ENCODE measurements at regions not wholly inside any gene's neighbourhood (a gene's known extent, or its start where the extent isn't known, plus 50 kb on each side); places are given as distances from the start of the nearest gene placed in this dataset.

DNA sequence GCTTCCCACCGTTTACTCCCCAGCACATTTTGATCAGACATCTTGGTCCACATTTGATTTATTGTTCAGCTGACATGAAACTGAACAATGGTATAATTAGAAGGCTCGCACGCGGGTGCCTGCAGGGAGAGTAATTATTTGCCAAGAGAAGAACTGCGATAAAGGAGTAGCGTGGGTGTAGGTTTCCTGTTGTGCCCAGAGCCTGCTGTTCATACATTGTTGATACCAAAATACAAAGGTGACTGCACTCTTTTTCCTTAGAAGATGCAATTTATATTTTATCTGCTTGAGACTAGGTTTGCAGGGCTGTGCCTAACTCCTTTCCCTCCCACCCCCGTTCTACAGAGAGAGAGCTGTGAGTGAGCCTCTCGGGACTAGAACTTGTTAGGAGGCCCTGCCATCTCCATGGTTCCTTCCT is 241.8 kb upstream of the MSX2 start:
- H3K4me3 ChIP-seq (replicated peaks; ENCODE audit: low read depth, low read length) = no peak overlapping the region
- TF ChIP-seq, protein P1, sequence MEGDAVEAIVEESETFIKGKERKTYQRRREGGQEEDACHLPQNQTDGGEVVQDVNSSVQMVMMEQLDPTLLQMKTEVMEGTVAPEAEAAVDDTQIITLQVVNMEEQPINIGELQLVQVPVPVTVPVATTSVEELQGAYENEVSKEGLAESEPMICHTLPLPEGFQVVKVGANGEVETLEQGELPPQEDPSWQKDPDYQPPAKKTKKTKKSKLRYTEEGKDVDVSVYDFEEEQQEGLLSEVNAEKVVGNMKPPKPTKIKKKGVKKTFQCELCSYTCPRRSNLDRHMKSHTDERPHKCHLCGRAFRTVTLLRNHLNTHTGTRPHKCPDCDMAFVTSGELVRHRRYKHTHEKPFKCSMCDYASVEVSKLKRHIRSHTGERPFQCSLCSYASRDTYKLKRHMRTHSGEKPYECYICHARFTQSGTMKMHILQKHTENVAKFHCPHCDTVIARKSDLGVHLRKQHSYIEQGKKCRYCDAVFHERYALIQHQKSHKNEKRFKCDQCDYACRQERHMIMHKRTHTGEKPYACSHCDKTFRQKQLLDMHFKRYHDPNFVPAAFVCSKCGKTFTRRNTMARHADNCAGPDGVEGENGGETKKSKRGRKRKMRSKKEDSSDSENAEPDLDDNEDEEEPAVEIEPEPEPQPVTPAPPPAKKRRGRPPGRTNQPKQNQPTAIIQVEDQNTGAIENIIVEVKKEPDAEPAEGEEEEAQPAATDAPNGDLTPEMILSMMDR (IDR thresholded peaks at IDR 0.05; ENCODE audit: low read depth, low read length, missing control alignments) = no peak
- no peak for DNase-seq (ENCODE audit: extremely low read depth, low read depth)

DNA sequence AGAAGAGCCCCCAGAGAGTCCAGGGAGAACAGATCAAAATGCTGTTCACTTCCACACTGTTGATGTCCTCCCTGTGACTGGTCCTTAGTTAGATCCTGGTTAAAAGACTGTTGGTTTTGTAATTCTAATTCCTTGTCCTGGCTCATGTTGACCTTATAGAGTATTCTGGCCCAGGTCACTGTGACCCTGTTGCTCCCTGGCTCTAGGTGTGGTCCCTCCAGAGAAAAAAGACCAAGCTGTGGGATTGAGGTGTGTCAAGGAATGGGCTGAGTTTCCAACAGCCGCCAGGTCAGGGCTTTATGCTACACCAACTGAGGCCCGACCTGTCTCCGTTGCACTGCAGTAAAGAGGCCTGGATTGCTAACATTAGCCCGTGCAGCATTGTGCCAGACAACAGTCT is 241.0 kb upstream of the MSX2 start:
- H3K4me3 ChIP-seq (replicated peaks; ENCODE audit: low read depth, low read length) = no peak overlapping the region
- TF ChIP-seq, protein P1 (IDR thresholded peaks at IDR 0.05; ENCODE audit: low read depth, low read length, missing control alignments) = no peak
- no peak for DNase-seq (ENCODE audit: extremely low read depth, low read depth)

DNA sequence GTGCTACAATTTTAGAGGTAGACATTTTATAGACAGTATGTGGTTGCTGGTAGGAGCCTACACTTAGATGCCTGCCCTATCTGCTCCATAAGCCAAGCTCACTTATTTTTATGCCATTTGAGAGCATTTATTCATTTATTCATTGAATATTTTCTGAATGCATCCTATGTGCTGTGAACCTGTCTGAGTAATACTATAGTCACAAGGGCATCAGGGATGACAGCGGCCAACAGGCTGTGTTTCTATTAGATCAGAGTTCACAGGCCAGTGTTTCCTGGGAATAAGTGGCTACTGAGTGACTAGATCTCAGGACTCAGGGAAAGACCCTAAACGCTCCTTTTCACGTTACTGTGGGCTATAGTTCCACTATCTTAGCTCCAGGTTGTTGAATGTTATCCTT is 235.2 kb upstream of the MSX2 start:
- DNase-seq (ENCODE audit: extremely low read depth, low read depth) = no peak
- no peak overlapping the region for H3K4me3 ChIP-seq (replicated peaks; ENCODE audit: low read depth, low read length)
- TF ChIP-seq, protein P1 (IDR thresholded peaks at IDR 0.05; ENCODE audit: low read depth, low read length, missing control alignments) = no peak

DNA sequence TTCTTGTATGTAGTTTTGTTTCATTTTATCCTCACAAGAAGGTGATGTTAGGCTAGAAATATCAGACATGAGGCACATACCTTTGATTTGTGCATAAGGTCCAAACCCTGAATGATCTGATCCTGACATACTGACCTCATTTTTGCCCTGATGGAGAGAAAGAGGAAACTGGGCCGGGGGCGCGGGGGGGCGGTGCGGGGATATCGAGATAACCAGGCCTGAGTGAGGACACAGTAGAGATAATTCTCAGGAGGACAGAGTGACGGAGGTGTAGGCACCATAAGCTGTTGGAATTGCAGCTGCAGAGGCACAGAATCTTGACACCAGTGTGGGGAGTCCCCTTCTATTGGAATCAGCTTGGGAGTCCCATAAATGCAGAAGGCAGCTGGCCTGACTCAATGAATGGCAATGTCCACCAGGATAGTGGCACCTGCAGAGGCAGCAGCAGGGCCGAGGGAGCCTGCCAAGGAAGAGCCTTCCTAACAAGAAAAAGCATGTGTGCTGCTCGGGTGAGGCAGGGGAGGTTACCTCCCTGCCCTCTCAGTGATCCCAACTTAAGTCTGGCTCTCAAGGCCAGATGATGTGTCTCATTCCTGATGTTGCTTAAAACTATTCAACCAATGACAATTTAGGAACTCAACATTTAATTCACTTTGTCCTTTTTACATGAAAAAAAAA is 234.3 kb upstream of the MSX2 start:
- TF ChIP-seq, protein P1 (IDR thresholded peaks at IDR 0.05; ENCODE audit: low read depth, low read length, missing control alignments) = no peak
- DNase-seq (ENCODE audit: extremely low read depth, low read depth) = no peak
- H3K4me3 ChIP-seq (replicated peaks; ENCODE audit: low read depth, low read length) = no peak overlapping the region

DNA sequence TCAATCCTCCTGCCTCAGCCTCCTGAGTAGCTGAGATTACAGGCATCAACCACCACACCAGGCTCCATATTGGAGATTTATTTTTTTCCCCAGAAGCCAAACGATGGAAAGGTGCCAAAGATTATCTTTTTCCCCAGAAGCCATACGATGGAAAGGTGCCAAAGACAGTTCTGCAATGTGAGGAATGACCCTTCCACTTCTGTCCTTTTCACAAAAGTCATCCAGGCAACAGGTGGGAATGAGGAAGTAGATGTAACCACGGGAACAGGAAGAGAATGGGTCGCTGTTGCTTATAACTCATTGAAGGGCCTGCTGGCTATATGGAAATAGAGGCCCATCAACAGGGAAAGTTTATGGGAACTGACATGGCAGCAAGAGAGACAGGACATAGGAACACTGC is 233.7 kb upstream of the MSX2 start:
- TF ChIP-seq, protein P1 (IDR thresholded peaks at IDR 0.05; ENCODE audit: low read depth, low read length, missing control alignments) = no peak
- no peak overlapping the region for H3K4me3 ChIP-seq (replicated peaks; ENCODE audit: low read depth, low read length)
- DNase-seq (ENCODE audit: extremely low read depth, low read depth) = no peak

DNA sequence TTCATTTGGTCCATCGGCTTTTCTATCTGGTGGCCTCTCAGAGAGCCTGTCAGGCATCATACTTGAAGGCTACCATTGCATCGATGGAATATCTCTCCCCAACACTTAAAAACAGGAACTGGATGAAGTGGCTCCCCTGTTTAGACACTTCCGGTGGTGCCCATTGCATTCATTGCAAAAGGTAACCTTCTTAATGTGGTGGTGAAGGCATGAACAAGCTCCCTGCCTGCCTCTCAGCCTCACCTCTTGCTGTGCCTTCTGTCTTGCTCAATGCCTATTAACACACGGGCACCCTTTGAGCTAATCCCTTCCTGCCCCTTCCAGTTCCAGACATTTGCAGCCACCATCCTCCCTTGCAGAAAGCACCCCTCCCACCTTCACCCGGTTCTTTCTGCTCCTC is 233.1 kb upstream of the MSX2 start:
- DNase-seq (ENCODE audit: extremely low read depth, low read depth) = no peak
- no peak overlapping the region for H3K4me3 ChIP-seq (replicated peaks; ENCODE audit: low read depth, low read length)
- TF ChIP-seq, protein P1 (IDR thresholded peaks at IDR 0.05; ENCODE audit: low read depth, low read length, missing control alignments) = no peak

Data from HFF-Myc (cell line).